Activated CD4-positive, alpha-beta memory T cell treated with anti-CD3 and anti-CD28 coated beads for 36 hours (primary cell): ENCODE measurements at regions not wholly inside any gene's neighbourhood (a gene's known extent, or its start where the extent isn't known, plus 50 kb on each side); places are given as distances from the start of the nearest gene placed in this dataset.
A peak's percentile ranks its signal among the peaks of the same experiment; 100 is the strongest.

Source experiments
- CTCF ChIA-PET: fragments of 350-600 bp; sonication (Branson Sonifier 250); formaldehyde crosslinking; loops from one replicate; lab custom pipeline; 2021; ENCODE audit warnings: antibody characterized with exemption, inconsistent platforms; lab: Charles Lee
- POLR2A ChIA-PET: fragments of 350-600 bp; sonication (Branson Sonifier 250); formaldehyde crosslinking; loops from one replicate; lab custom pipeline; 2021; ENCODE audit warnings: antibody characterized with exemption; lab: Charles Lee
- DNase-seq: peaks from one replicate; pipeline ENCODE4 v3.0.0-alpha.2; 2020
- H3K27ac Mint-ChIP-seq: one replicate; pipeline ENCODE4 v1.8.0; 2021; ENCODE audit warnings: mixed read lengths
- H3K27me3 Mint-ChIP-seq: one replicate; pipeline ENCODE4 v1.8.0; 2021; ENCODE audit warnings: mixed read lengths
- H3K36me3 Mint-ChIP-seq: one replicate; pipeline ENCODE4 v1.8.0; 2021; ENCODE audit warnings: mixed read lengths
- H3K4me1 Mint-ChIP-seq: one replicate; pipeline ENCODE4 v1.8.0; 2021; ENCODE audit warnings: low read depth, mixed read lengths
- H3K4me3 Mint-ChIP-seq: one replicate; pipeline ENCODE4 v1.8.0; 2021; ENCODE audit warnings: mild to moderate bottlenecking, mixed read lengths
- H3K9me3 Mint-ChIP-seq: one replicate; pipeline ENCODE4 v1.8.0; 2021; ENCODE audit warnings: mixed read lengths
- intact Hi-C: fragments of 100-400 bp; cut with micrococcal nuclease; formaldehyde crosslinking; loops from one replicate; pipeline ENCODE4 v1.15.1; 2023

GRCh38 chr20:58103517-58103904, 124.9 kb downstream of the ANKRD60 start:
- no peaks in the 10 kb centered on the region for H3K9me3 Mint-ChIP-seq
- peaks cover 19% of the 10 kb centered on the region for H3K27me3 Mint-ChIP-seq
- H3K36me3 Mint-ChIP-seq: no peaks in the 10 kb centered on the region
- intact Hi-C loops: no loop called here
- ChIA-PET POLR2A (no interaction called here), CTCF (no interaction called here)
- DNase-seq: no peak
- no peak overlapping the region for H3K4me3 Mint-ChIP-seq
- no peak overlapping the region for H3K27ac Mint-ChIP-seq
- H3K4me1 Mint-ChIP-seq: no peaks in the 10 kb centered on the region

- Mint-ChIP-seq H3K36me3 (no peaks in the 10 kb centered on the region), H3K27ac (no peak overlapping the region), H3K4me1 (no peaks in the 10 kb centered on the region), H3K4me3 (no peak overlapping the region), H3K27me3 (peaks cover 19% of the 10 kb centered on the region), H3K9me3 (no peaks in the 10 kb centered on the region)
- ChIA-PET POLR2A (no interaction called here), CTCF (interaction anchor here (1.5 kb wide), 1 partner anchor 17 kb away, joined by 4 read pairs; no protein-coding TSS in a partner anchor)
- intact Hi-C loops: no loop called here
- DNase-seq: peak; percentile 59
Measured at GRCh38 chr20:58102744-58103516, 125.5 kb downstream of the ANKRD60 start.

GRCh38 chr20:58102261-58102660, 126.2 kb downstream of the ANKRD60 start:
- Mint-ChIP-seq H3K27me3 (peaks cover 16% of the 10 kb centered on the region), H3K27ac (no peak overlapping the region), H3K9me3 (no peaks in the 10 kb centered on the region), H3K36me3 (no peaks in the 10 kb centered on the region), H3K4me3 (no peak overlapping the region), H3K4me1 (no peaks in the 10 kb centered on the region)
- no peak for DNase-seq
- CTCF ChIA-PET: interaction anchor here (0.6 to 1.5 kb wide), 2 partner anchors 9 to 16 kb away, joined by 3 to 4 read pairs; no protein-coding TSS in a partner anchor
- POLR2A ChIA-PET: no interaction called here
- intact Hi-C loops: no loop called here

GRCh38 chr20:58100731-58101356, 127.6 kb downstream of the ANKRD60 start:
- CTCF ChIA-PET: no interaction called here
- Mint-ChIP-seq H3K9me3 (no peaks in the 10 kb centered on the region), H3K36me3 (no peaks in the 10 kb centered on the region), H3K4me3 (no peak overlapping the region), H3K27ac (no peak overlapping the region), H3K27me3 (peaks cover 12% of the 10 kb centered on the region), H3K4me1 (no peaks in the 10 kb centered on the region)
- intact Hi-C loops: no loop called here
- POLR2A ChIA-PET: no interaction called here
- no peak for DNase-seq

- no peak overlapping the region for H3K4me3 Mint-ChIP-seq
- ChIA-PET POLR2A (no interaction called here), CTCF (interaction anchor here (1.0 kb wide), 1 partner anchor 13 kb away, joined by 3 read pairs; no protein-coding TSS in a partner anchor)
- no peaks in the 10 kb centered on the region for H3K9me3 Mint-ChIP-seq
- intact Hi-C loops: no loop called here
- peaks cover 8% of the 10 kb centered on the region for H3K27me3 Mint-ChIP-seq
- H3K4me1 Mint-ChIP-seq: no peaks in the 10 kb centered on the region
- no peak overlapping the region for H3K27ac Mint-ChIP-seq
- DNase-seq: no peak
- H3K36me3 Mint-ChIP-seq: no peaks in the 10 kb centered on the region
Measured at GRCh38 chr20:58099956-58100730, 128.3 kb downstream of the ANKRD60 start.

GRCh38 chr20:58099291-58099935, 129.0 kb downstream of the ANKRD60 start:
- CTCF ChIA-PET: interaction anchor here (1.0 kb wide), 1 partner anchor 12 kb away, joined by 3 read pairs; no protein-coding TSS in a partner anchor
- intact Hi-C loops: no loop called here
- H3K36me3 Mint-ChIP-seq: no peaks in the 10 kb centered on the region

GRCh38 chr20:58098571-58098970, 129.9 kb downstream of the ANKRD60 start:
- Mint-ChIP-seq H3K4me1 (no peaks in the 10 kb centered on the region), H3K36me3 (no peaks in the 10 kb centered on the region), H3K4me3 (no peak overlapping the region), H3K27ac (no peak overlapping the region), H3K9me3 (no peaks in the 10 kb centered on the region), H3K27me3 (peaks cover 14% of the 10 kb centered on the region)
- no peak for DNase-seq
- POLR2A ChIA-PET: no interaction called here
- CTCF ChIA-PET: no interaction called here
- intact Hi-C loops: no loop called here

More at GRCh38 chr20:58099291-58099935, 129.0 kb downstream of the ANKRD60 start:
- no peaks in the 10 kb centered on the region for H3K4me1 Mint-ChIP-seq
- no peaks in the 10 kb centered on the region for H3K9me3 Mint-ChIP-seq
- peaks cover 11% of the 10 kb centered on the region for H3K27me3 Mint-ChIP-seq
- H3K27ac Mint-ChIP-seq: no peak overlapping the region
- H3K4me3 Mint-ChIP-seq: no peak overlapping the region
- DNase-seq: no peak
- POLR2A ChIA-PET: no interaction called here

GRCh38 chr20:58097943-58098342, 130.5 kb downstream of the ANKRD60 start:
- Mint-ChIP-seq H3K36me3 (no peaks in the 10 kb centered on the region), H3K4me1 (no peaks in the 10 kb centered on the region), H3K4me3 (no peak overlapping the region), H3K27ac (no peak overlapping the region), H3K27me3 (peaks cover 14% of the 10 kb centered on the region), H3K9me3 (no peaks in the 10 kb centered on the region)
- DNase-seq: no peak
- intact Hi-C loops: no loop called here
- ChIA-PET POLR2A (no interaction called here), CTCF (no interaction called here)

- no peaks in the 10 kb centered on the region for H3K36me3 Mint-ChIP-seq
- POLR2A ChIA-PET: no interaction called here
- H3K27ac Mint-ChIP-seq: no peak overlapping the region
- no peak for DNase-seq
- peaks cover 12% of the 10 kb centered on the region for H3K27me3 Mint-ChIP-seq
- intact Hi-C loops: no loop called here
- no peaks in the 10 kb centered on the region for H3K9me3 Mint-ChIP-seq
- H3K4me1 Mint-ChIP-seq: no peaks in the 10 kb centered on the region
- H3K4me3 Mint-ChIP-seq: no peak overlapping the region
- CTCF ChIA-PET: interaction anchor here (0.6 kb wide), 1 partner anchor 608 kb away, joined by 3 read pairs; no protein-coding TSS in a partner anchor
Measured at GRCh38 chr20:58097429-58097828, 131.0 kb downstream of the ANKRD60 start.

- CTCF ChIA-PET: interaction anchor here (0.6 kb wide), 1 partner anchor 608 kb away, joined by 3 read pairs; no protein-coding TSS in a partner anchor
- peaks cover 12% of the 10 kb centered on the region for H3K27me3 Mint-ChIP-seq
- H3K36me3 Mint-ChIP-seq: no peaks in the 10 kb centered on the region
- H3K4me1 Mint-ChIP-seq: no peaks in the 10 kb centered on the region
- H3K4me3 Mint-ChIP-seq: no peak overlapping the region
- DNase-seq: no peak
- H3K9me3 Mint-ChIP-seq: no peaks in the 10 kb centered on the region
- H3K27ac Mint-ChIP-seq: no peak overlapping the region
- intact Hi-C loops: no loop called here
- POLR2A ChIA-PET: no interaction called here
Measured at GRCh38 chr20:58096880-58097423, 131.5 kb downstream of the ANKRD60 start.

GRCh38 chr20:58094698-58095097, 133.8 kb downstream of the ANKRD60 start:
- DNase-seq: no peak
- Mint-ChIP-seq H3K27me3 (peaks cover 15% of the 10 kb centered on the region), H3K4me3 (no peak overlapping the region), H3K4me1 (no peaks in the 10 kb centered on the region), H3K36me3 (no peaks in the 10 kb centered on the region), H3K9me3 (no peaks in the 10 kb centered on the region), H3K27ac (no peak overlapping the region)
- intact Hi-C loops: no loop called here
- CTCF ChIA-PET: no interaction called here
- POLR2A ChIA-PET: no interaction called here
